ENCODE measurements at regions not wholly inside any gene's neighbourhood (a gene's known extent, or its start where the extent isn't known, plus 50 kb on each side); places are given as distances from the start of the nearest gene placed in this dataset.

GRCh38 chr5:23112237-23112636, 259.1 kb upstream of the CDH12 start:
- H3K27me3 Mint-ChIP-seq (ENCODE audit: low read depth), result no peaks in the 10 kb centered on the region
- Histone ChIP-seq H4K91ac (ENCODE audit: insufficient read length, low read depth, low read length) (no peak overlapping the region), H2AFZ (ENCODE audit: low read length) (no peak overlapping the region), H2AK5ac (ENCODE audit: insufficient read length, low read length) (no peak overlapping the region), H4K20me1 (ENCODE audit: control insufficient read depth, insufficient read depth, insufficient read length) (no peaks in the 10 kb centered on the region), H4K5ac (ENCODE audit: insufficient read length, low read depth, low read length) (no peak overlapping the region), H3K4ac (ENCODE audit: low read depth, low read length) (no peak overlapping the region), H3K27ac (ENCODE audit: insufficient read length, low read depth, low read length) (no peak overlapping the region), H3K56ac (ENCODE audit: insufficient read length, low read depth, low read length) (no peak overlapping the region), H3K79me2 (ENCODE audit: insufficient read depth, low read length) (no peaks in the 10 kb centered on the region), H2BK15ac (ENCODE audit: low read depth, low read length) (no peak overlapping the region), H3K4me2 (ENCODE audit: insufficient read depth, insufficient read length, low read length) (no peak overlapping the region), H3T11ph (ENCODE audit: low read length) (no peak overlapping the region), H3K4me1 (ENCODE audit: insufficient read depth, low read length) (no peaks in the 10 kb centered on the region), H3K9ac (ENCODE audit: extremely low read depth, insufficient read length, low read length) (no peak overlapping the region), H4K8ac (replicated peaks; ENCODE audit: insufficient read length, low read depth, low read length) (no peak overlapping the region), H2BK20ac (ENCODE audit: low read depth, low read length, poor library complexity, severe bottlenecking) (no peak overlapping the region), H2BK120ac (ENCODE audit: low read depth, low read length, poor library complexity, severe bottlenecking) (no peak overlapping the region), H2BK5ac (ENCODE audit: insufficient read length, low read length) (no peak overlapping the region), H3K23ac (ENCODE audit: insufficient read length, low read depth, low read length) (no peak overlapping the region), H3K14ac (ENCODE audit: insufficient read depth, low read length) (no peak overlapping the region), H3K9me3 (ENCODE audit: control insufficient read depth, low read depth, low read length) (no peaks in the 10 kb centered on the region), H3K18ac (ENCODE audit: insufficient read length, low read depth, low read length) (no peak overlapping the region), H3K27me3 (ENCODE audit: insufficient read depth, low read length) (no peaks in the 10 kb centered on the region), H2BK12ac (ENCODE audit: insufficient read length, low read depth, low read length) (no peak overlapping the region), H3K79me1 (ENCODE audit: insufficient read depth, low read depth, low read length, poor library complexity, severe bottlenecking) (no peaks in the 10 kb centered on the region), H3K23me2 (ENCODE audit: insufficient read length, low read depth, low read length, poor library complexity, severe bottlenecking) (no peaks in the 10 kb centered on the region)
- no peaks in the 10 kb centered on the region for H3K4me1 Mint-ChIP-seq
- H3K4me3 Mint-ChIP-seq, result no peak overlapping the region
- no peak overlapping the region for H3K27ac Mint-ChIP-seq
- no peak for DNase-seq
- H3K36me3 Mint-ChIP-seq (ENCODE audit: insufficient read depth in 1 of 3, low read depth in 3 of 3), result no peaks in the 10 kb centered on the region
- no peak for TF ChIP-seq CTCF (conservative IDR thresholded peaks at IDR 0.05)
- no peaks in the 10 kb centered on the region for H3K9me3 Mint-ChIP-seq

Data from H9 (cell line).